GM12875 (cell line): ENCODE measurements at regions not wholly inside any gene's neighbourhood (a gene's known extent, or its start where the extent isn't known, plus 50 kb on each side); places are given as distances from the start of the nearest gene placed in this dataset.

Source experiments
- H3K4me3 ChIP-seq: one replicate; pipeline ENCODE4 v1.5.1; 2011; ENCODE audit warnings: low read depth, low read length, control low read depth
- TF ChIP-seq, protein P1 (sequence below): IDR thresholded peaks from 2 replicates; pipeline ENCODE4 v1.5.1; 2011; ENCODE audit warnings: low read depth, mild to moderate bottlenecking, control low read depth, inconsistent platforms, low read length, moderate library complexity, borderline replicate concordance; ENCODE audit not compliant: insufficient read depth

DNA sequence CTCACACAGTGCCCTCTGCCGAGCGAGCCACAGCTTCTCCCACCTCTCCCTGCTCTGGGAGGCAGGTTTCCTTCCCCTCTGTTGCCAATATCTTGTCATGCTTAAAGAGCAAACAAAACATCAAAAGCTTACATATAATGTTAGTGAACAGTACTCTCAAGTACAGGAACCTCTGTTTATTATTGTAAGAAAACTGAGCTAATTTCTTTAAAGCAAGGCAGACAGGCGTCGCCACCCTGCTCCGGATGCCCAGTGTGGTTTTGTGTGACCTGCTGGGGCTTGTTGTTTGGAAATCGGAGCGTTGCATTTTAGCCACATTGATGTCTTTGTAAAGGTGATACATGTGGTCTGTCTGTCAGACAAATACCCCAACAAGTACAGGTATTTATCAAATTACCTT, 401.4 kb upstream of the IRX1 start:
- no peak overlapping the region for H3K4me3 ChIP-seq
- TF ChIP-seq, protein P1, sequence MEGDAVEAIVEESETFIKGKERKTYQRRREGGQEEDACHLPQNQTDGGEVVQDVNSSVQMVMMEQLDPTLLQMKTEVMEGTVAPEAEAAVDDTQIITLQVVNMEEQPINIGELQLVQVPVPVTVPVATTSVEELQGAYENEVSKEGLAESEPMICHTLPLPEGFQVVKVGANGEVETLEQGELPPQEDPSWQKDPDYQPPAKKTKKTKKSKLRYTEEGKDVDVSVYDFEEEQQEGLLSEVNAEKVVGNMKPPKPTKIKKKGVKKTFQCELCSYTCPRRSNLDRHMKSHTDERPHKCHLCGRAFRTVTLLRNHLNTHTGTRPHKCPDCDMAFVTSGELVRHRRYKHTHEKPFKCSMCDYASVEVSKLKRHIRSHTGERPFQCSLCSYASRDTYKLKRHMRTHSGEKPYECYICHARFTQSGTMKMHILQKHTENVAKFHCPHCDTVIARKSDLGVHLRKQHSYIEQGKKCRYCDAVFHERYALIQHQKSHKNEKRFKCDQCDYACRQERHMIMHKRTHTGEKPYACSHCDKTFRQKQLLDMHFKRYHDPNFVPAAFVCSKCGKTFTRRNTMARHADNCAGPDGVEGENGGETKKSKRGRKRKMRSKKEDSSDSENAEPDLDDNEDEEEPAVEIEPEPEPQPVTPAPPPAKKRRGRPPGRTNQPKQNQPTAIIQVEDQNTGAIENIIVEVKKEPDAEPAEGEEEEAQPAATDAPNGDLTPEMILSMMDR, result no peak

DNA sequence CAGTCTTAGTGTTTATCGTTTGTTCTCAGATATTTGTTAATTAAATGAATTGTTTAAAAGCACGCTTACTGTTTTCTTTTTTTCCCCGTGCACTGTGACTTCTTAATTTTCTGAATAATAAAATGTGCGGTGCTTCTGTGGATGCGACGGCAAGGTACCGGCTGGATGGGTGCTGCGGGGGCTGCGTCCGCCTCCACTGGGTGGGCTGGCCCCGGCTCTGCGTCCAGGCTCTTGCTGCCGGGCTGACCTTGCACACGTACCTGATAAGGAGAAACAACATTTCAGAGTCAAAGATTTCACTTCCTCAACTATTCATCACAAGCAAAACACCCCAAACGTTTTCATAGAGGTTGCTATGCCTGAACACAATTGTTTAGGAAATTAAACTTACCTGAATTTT, 404.0 kb upstream of the IRX1 start:
- TF ChIP-seq, protein P1, result no peak
- H3K4me3 ChIP-seq, result no peak overlapping the region

- TF ChIP-seq, protein P1, result no peak
- no peak overlapping the region for H3K4me3 ChIP-seq
These were observed 404.7 kb upstream of the IRX1 start for GRCh38 chr5:3190930-3191329.

- no peak overlapping the region for H3K4me3 ChIP-seq
- TF ChIP-seq, protein P1, result no peak
These were observed 405.2 kb upstream of the IRX1 start for GRCh38 chr5:3190433-3190832.

DNA sequence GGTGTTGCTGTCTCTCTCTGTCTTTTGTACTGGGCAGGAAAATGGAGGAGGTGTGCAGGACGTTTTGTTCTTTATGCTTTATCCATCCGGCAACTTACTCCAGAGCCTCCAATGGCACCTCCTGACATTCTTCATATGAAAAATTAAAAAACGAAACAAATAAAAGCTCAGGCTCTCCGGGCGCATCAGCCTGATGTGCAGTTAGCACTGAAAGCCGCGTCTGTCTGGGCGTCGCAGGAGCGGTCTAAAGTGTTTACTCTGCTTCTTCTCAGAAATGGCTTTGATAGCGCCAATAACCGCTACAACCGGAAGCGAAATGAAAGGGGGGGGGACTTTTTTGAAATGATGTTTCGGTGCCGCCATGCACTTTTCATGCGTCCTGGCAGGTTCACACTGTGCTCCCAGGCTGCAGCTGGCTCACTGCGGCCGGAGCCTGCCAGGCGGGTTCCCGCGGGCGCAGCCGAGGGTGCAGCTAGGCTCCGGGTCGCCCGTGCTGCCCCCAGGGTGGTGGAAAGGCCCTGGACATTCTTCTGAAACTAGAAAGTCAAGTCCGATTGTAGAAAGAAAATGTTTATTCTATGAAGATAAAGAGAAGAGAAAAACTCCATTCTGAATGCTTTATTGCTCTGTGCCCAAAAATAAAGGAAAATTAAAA, 407.7 kb upstream of the IRX1 start:
- H3K4me3 ChIP-seq, result no peak overlapping the region
- TF ChIP-seq, protein P1, result no peak

DNA sequence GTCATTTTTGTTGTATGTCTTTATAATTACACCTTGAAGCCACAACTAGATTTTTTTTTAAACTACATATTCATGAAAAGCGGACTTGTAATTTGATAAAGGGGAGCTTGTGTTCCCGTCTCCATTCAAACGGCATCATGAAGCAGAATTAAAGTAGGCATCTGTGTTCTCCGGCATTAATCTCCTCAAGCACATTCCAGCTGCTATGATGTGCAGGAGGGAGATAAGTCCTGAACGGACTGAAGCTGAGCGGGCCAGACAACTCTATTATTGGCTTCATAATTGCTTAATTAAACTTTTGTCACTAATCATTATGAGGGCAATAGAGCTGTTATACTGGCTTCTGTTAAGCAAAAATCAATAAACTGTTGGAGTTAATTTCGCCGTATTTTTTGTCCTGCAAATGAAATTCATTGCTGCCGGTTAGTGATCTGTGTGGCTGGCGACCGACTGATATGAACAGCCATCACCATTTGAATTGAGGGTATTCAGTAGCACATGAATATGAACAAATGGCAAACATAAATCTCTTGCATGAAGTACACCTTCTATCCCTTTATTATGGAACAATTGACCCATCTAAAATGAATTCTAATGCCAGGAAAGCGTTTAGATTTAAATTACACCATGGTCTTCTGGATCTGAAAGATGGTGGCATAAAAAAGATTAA, 408.8 kb upstream of the IRX1 start:
- TF ChIP-seq, protein P1, result no peak
- no peak overlapping the region for H3K4me3 ChIP-seq

GRCh38 chr5:3186156-3186555, 409.5 kb upstream of the IRX1 start:
- H3K4me3 ChIP-seq, result no peak overlapping the region
- TF ChIP-seq, protein P1, result no peak
